Osteoblast (primary cell): ENCODE measurements at regions not wholly inside any gene's neighbourhood (a gene's known extent, or its start where the extent isn't known, plus 50 kb on each side); places are given as distances from the start of the nearest gene placed in this dataset.

Experiments
- DNase-seq: peaks from one replicate; pipeline ENCODE4 v3.0.0; 2011; ENCODE audit warnings: low spot score, mixed read lengths; ENCODE audit not compliant: insufficient read length; ENCODE audit errors: missing footprints
- H2AFZ ChIP-seq: 2 replicates; pipeline ENCODE4 v1.6.0; 2011; ENCODE audit warnings: mild to moderate bottlenecking, low read length
- H3K27ac ChIP-seq: 2 replicates; pipeline ENCODE4 v1.5.1; 2011; ENCODE audit warnings: mild to moderate bottlenecking, low read depth, low read length, moderate library complexity
- H3K27me3 ChIP-seq: 2 replicates; pipeline ENCODE4 v1.6.0; 2012; ENCODE audit warnings: mild to moderate bottlenecking, control low read depth, inconsistent platforms, low read length, moderate library complexity; ENCODE audit not compliant: insufficient read depth
- H3K36me3 ChIP-seq: 2 replicates; pipeline ENCODE4 v1.5.1; 2011; ENCODE audit warnings: mild to moderate bottlenecking, low read length, control low read depth, moderate library complexity; ENCODE audit not compliant: insufficient read depth
- H3K4me1 ChIP-seq: 2 replicates; pipeline ENCODE4 v1.5.1; 2011; ENCODE audit warnings: mild to moderate bottlenecking, low read length, control low read depth, moderate library complexity; ENCODE audit not compliant: insufficient read depth
- H3K4me2 ChIP-seq: 2 replicates; pipeline ENCODE4 v1.6.0; 2011; ENCODE audit warnings: mild to moderate bottlenecking, low read length; ENCODE audit not compliant: insufficient read depth
- H3K4me3 ChIP-seq: fragments of 200-600 bp; sonication (generic); 3 replicates; pipeline ENCODE4 v1.5.1; 2012; ENCODE audit warnings: mild to moderate bottlenecking, low read length, inconsistent platforms; ENCODE audit not compliant: insufficient read depth
- H3K79me2 ChIP-seq: 2 replicates; pipeline ENCODE4 v1.6.0; 2012; ENCODE audit warnings: mild to moderate bottlenecking, low read length, control low read depth, inconsistent platforms; ENCODE audit not compliant: insufficient read depth
- H3K9me3 ChIP-seq: 2 replicates; pipeline ENCODE4 v1.5.1; 2011; ENCODE audit warnings: low read depth, low read length, control low read depth
- H4K20me1 ChIP-seq: 2 replicates; pipeline ENCODE4 v1.6.0; 2012; ENCODE audit warnings: mild to moderate bottlenecking, low read length, control low read depth; ENCODE audit not compliant: insufficient read depth
- CTCF ChIP-seq: IDR thresholded peaks from 2 replicates; pipeline ENCODE4 v1.5.1; 2011; ENCODE audit warnings: mild to moderate bottlenecking, low read depth, low read length, moderate library complexity; ENCODE audit errors: extremely low read depth

DNA sequence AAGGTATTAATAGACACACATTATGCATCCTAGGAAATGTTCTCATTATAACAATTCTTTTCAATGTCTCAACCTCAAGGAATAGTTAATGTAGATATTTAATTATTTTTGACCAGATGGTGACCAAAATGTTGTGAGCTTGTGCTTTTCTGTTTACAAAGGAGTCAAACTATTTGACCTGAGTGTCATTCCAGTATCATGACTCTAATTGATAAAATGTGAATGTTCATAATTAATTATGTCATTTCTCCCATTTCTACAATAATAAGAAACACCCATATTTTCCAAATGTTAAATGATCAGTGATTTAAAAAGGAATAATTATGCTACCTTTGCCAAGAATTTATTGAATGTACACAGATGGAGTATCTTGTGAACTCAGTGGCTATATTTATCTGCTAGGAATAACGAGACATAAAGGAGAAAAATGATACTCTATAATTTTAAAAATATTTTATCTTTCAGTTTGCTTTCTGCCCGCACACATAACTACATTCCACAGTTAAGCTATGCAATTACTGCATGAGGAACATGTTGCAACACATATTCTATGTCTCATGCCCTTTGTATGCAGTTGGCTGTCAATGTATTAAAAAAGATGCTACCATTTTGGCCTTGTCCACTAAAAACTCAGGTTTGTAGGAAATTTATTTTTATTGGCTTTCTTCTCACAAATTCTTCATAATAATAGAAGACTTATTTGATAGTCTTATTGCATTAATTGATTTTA, 376.7 kb upstream of the CCDC179 start:
- Histone ChIP-seq H3K9me3 (no peaks in the 10 kb centered on the region), H3K36me3 (no peaks in the 10 kb centered on the region), H3K27me3 (no peaks in the 10 kb centered on the region), H3K4me2 (no peak overlapping the region), H3K4me1 (no peaks in the 10 kb centered on the region), H2AFZ (no peak overlapping the region), H3K27ac (no peak overlapping the region), H4K20me1 (no peaks in the 10 kb centered on the region), H3K4me3 (no peak overlapping the region), H3K79me2 (no peaks in the 10 kb centered on the region)
- DNase-seq = no peak
- TF ChIP-seq CTCF = no peak

DNA sequence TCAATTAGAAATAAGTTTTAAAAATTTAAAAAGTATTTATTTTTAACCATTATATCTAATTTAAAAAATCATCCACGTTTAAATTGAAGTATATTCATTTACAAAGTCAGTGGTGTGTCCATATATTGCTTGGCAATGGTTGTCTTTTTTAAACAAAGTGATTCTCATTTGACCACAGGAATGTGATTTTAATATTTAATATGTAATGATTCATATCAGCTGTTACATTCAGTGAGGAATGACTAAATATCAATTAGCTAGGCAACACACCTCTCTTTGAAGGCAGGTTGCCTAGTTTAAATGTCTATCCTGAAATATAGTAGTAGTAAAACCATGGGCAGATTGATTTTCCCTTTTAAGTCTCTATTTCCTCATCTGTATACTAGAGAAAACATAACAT, 392.2 kb upstream of the CCDC179 start:
- no peak for DNase-seq
- Histone ChIP-seq H3K36me3 (no peaks in the 10 kb centered on the region), H3K9me3 (no peaks in the 10 kb centered on the region), H4K20me1 (no peaks in the 10 kb centered on the region), H3K4me1 (no peaks in the 10 kb centered on the region), H2AFZ (no peak overlapping the region), H3K27ac (no peak overlapping the region), H3K79me2 (no peaks in the 10 kb centered on the region), H3K27me3 (no peaks in the 10 kb centered on the region), H3K4me2 (no peak overlapping the region), H3K4me3 (no peak overlapping the region)
- TF ChIP-seq CTCF = no peak

DNA sequence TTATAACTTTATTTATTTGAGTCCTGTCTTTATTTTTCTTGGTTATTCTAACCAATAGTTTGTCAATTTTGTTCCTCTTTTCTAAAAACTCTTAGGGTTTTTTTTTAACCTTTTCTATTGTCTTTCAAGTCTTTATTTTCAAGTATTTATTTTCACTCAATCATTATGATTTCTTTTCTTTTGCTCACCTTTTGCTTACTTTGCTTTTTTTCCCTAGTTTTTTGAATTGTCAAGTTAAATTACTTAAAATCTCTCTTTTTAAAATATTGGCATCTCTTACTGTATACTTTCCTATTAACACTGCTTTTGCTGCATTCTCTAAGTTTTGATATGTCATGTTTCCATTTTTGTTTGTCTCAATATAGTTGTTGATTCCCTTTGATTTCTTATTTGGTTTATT, 396.8 kb upstream of the CCDC179 start:
- Histone ChIP-seq H4K20me1 (no peaks in the 10 kb centered on the region), H3K79me2 (no peaks in the 10 kb centered on the region), H3K4me2 (no peak overlapping the region), H3K9me3 (no peaks in the 10 kb centered on the region), H2AFZ (no peak overlapping the region), H3K27ac (no peak overlapping the region), H3K36me3 (no peaks in the 10 kb centered on the region), H3K27me3 (no peaks in the 10 kb centered on the region), H3K4me1 (no peaks in the 10 kb centered on the region), H3K4me3 (no peak overlapping the region)
- no peak for TF ChIP-seq CTCF
- DNase-seq = no peak

GRCh38 chr11:23257556-23257955, 397.3 kb upstream of the CCDC179 start:
- no peaks in the 10 kb centered on the region for H3K9me3 ChIP-seq
- no peak overlapping the region for H3K27ac ChIP-seq
- H3K79me2 ChIP-seq = no peaks in the 10 kb centered on the region
- H3K36me3 ChIP-seq = no peaks in the 10 kb centered on the region
- no peak for TF ChIP-seq CTCF
- no peak overlapping the region for H3K4me3 ChIP-seq
- H3K4me2 ChIP-seq = no peak overlapping the region
- no peaks in the 10 kb centered on the region for H4K20me1 ChIP-seq
- no peaks in the 10 kb centered on the region for H3K27me3 ChIP-seq
- DNase-seq = no peak
- H3K4me1 ChIP-seq = no peaks in the 10 kb centered on the region
- H2AFZ ChIP-seq = no peak overlapping the region
